Liver (tissue), 7 donors: ENCODE measurements at regions not wholly inside any gene's neighbourhood (a gene's known extent, or its start where the extent isn't known, plus 50 kb on each side); places are given as distances from the start of the nearest gene placed in this dataset.

Source experiments
- DNase-seq: peaks from one replicate; pipeline ENCODE4 v3.0.0-alpha.2; 2017; ENCODE audit warnings: low spot score
- H3K27ac ChIP-seq, 2 donors: one replicate each; pipeline ENCODE4 v1.7.0; 2013; ENCODE audit warnings: inconsistent platforms in 2 of 2, low read length in 2 of 2, control low read depth in 1 of 2, low read depth in 1 of 2, mild to moderate bottlenecking in 1 of 2
- H3K27me3 ChIP-seq, 4 donors: one replicate each; pipeline versions ENCODE4 v1.6.1 to v1.7.0; 2013; ENCODE audit warnings: low read length in 3 of 4, inconsistent platforms in 1 of 4, mild to moderate bottlenecking in 1 of 4, moderate library complexity in 1 of 4; ENCODE audit not compliant: control insufficient read depth in 4 of 4, insufficient read depth in 4 of 4
- H3K36me3 ChIP-seq, 4 donors: one replicate each; pipeline versions ENCODE4 v1.6.1 to v1.7.0; 2013; ENCODE audit warnings: low read length in 3 of 4, mild to moderate bottlenecking in 3 of 4, low read depth in 1 of 4, moderate library complexity in 1 of 4; ENCODE audit not compliant: control insufficient read depth in 4 of 4, insufficient read depth in 3 of 4
- H3K4me1 ChIP-seq, 4 donors: one replicate each; pipeline versions ENCODE4 v1.6.1 to v1.7.0; 2013; ENCODE audit warnings: low read length in 3 of 4, mild to moderate bottlenecking in 3 of 4, moderate library complexity in 1 of 4; ENCODE audit not compliant: control insufficient read depth in 4 of 4, insufficient read depth in 4 of 4
- H3K4me3 ChIP-seq, 3 donors: one replicate each; pipeline versions ENCODE4 v1.6.1 to v1.7.0; 2013; ENCODE audit warnings: low read length in 3 of 3, control low read depth in 1 of 3, low read depth in 1 of 3, mild to moderate bottlenecking in 1 of 3
- H3K9ac ChIP-seq, 2 donors: one replicate each; pipeline ENCODE4 v1.7.0; 2013; ENCODE audit warnings: low read length in 2 of 2, mild to moderate bottlenecking in 2 of 2, moderate library complexity in 2 of 2, control low read depth in 1 of 2, low read depth in 1 of 2
- H3K9me3 ChIP-seq, 4 donors: one replicate each; pipeline versions ENCODE4 v1.6.1 to v1.7.0; 2013; ENCODE audit warnings: low read length in 3 of 4; ENCODE audit not compliant: control insufficient read depth in 4 of 4
- EGR1 ChIP-seq, 2 donors: IDR thresholded peaks; 2 replicates each; pipeline ENCODE4 v1.6.1; 2016 to 2018; ENCODE audit warnings: antibody characterized with exemption in 2 of 2, low read depth in 2 of 2
- FOXA1 ChIP-seq: IDR thresholded peaks from 2 replicates; pipeline ENCODE4 v1.6.1; 2016; ENCODE audit warnings: antibody characterized with exemption
- GABPA ChIP-seq, 2 donors: IDR thresholded peaks in 1 of 2; conservative IDR thresholded peaks in 1 of 2; 2 replicates each; pipeline ENCODE4 v1.6.1; 2016; ENCODE audit warnings: antibody characterized with exemption in 2 of 2, mild to moderate bottlenecking in 1 of 2, moderate library complexity in 1 of 2
- HNF4A ChIP-seq, 2 donors: conservative IDR thresholded peaks; 2 replicates each; pipeline ENCODE4 v1.6.1; 2016; ENCODE audit warnings: antibody characterized with exemption in 2 of 2, mild to moderate bottlenecking in 2 of 2
- HNF4G ChIP-seq: IDR thresholded peaks from 2 replicates; pipeline ENCODE4 v1.6.1; 2016; ENCODE audit warnings: antibody characterized with exemption
- JUND ChIP-seq, 2 donors: IDR thresholded peaks; 2 replicates each; pipeline ENCODE4 v1.6.1; 2016; ENCODE audit warnings: antibody characterized with exemption in 2 of 2
- NR2F2 ChIP-seq: IDR thresholded peaks from 2 replicates; pipeline ENCODE4 v1.6.1; 2016; ENCODE audit warnings: antibody characterized with exemption
- RXRA ChIP-seq, 2 donors: IDR thresholded peaks; 2 replicates each; pipeline ENCODE4 v1.6.1; 2017 to 2018; ENCODE audit warnings: antibody characterized with exemption in 2 of 2, mild to moderate bottlenecking in 1 of 2
- TAF1 ChIP-seq: conservative IDR thresholded peaks from 2 replicates; pipeline ENCODE4 v1.6.1; 2016; ENCODE audit warnings: antibody characterized with exemption, mild to moderate bottlenecking
- YY1 ChIP-seq: IDR thresholded peaks from 2 replicates; pipeline ENCODE4 v1.6.1; 2016; ENCODE audit warnings: antibody characterized with exemption, mild to moderate bottlenecking
- WGBS: extraction: QIAGEN DNeasy Blood & Tissue Kit; methylation state at CpG from one replicate; pipeline ENCODE4 v1.1.7; 2013; 5-methylcytosine and 5-hydroxymethylcytosine counted together
- TF ChIP-seq, protein P1 (sequence below): IDR thresholded peaks from 2 replicates; pipeline ENCODE4 v1.6.1; 2016; ENCODE audit warnings: antibody characterized with exemption
- TF ChIP-seq, protein P2 (sequence below): IDR thresholded peaks from 2 replicates; pipeline ENCODE4 v1.6.1; 2016; ENCODE audit warnings: antibody characterized with exemption
- TF ChIP-seq, protein P3 (sequence below): IDR thresholded peaks from 2 replicates; pipeline ENCODE4 v1.6.1; 2016; ENCODE audit warnings: antibody characterized with exemption
- TF ChIP-seq, protein P4 (sequence below): IDR thresholded peaks from 2 replicates; pipeline ENCODE4 v1.6.1; 2016; ENCODE audit warnings: antibody characterized with exemption, mild to moderate bottlenecking
- donor health status: healthy.
- donor health status: healthy.
- donor health status: healthy.
- donor health status: healthy.

DNA sequence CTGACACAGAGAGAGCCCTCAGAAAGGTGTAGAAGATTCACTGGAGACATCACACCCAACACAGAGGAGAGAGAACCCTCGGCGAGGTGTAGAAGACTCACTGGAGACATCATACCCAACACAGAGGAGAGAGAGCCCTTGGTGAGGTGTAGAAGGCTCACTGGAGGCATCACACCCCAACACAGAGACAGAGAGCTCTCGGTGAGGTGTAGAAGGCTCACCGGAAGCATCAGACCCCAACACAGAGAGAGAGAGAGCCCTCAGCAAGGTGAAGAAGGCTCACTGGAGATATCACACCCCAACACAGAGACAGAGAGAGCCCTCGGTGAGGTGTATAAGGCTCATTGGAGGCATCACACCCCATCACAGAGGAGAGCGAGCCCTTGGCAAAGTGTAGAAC is 826.5 kb downstream of the UQCRFS1 start:
- TF ChIP-seq TAF1 = no peak
- TF ChIP-seq, protein P1, sequence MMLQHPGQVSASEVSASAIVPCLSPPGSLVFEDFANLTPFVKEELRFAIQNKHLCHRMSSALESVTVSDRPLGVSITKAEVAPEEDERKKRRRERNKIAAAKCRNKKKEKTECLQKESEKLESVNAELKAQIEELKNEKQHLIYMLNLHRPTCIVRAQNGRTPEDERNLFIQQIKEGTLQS = no peak
- TF ChIP-seq JUND (IDR thresholded peaks at IDR 0.05) = no peak
- TF ChIP-seq FOXA1 = no peak
- TF ChIP-seq, protein P2, sequence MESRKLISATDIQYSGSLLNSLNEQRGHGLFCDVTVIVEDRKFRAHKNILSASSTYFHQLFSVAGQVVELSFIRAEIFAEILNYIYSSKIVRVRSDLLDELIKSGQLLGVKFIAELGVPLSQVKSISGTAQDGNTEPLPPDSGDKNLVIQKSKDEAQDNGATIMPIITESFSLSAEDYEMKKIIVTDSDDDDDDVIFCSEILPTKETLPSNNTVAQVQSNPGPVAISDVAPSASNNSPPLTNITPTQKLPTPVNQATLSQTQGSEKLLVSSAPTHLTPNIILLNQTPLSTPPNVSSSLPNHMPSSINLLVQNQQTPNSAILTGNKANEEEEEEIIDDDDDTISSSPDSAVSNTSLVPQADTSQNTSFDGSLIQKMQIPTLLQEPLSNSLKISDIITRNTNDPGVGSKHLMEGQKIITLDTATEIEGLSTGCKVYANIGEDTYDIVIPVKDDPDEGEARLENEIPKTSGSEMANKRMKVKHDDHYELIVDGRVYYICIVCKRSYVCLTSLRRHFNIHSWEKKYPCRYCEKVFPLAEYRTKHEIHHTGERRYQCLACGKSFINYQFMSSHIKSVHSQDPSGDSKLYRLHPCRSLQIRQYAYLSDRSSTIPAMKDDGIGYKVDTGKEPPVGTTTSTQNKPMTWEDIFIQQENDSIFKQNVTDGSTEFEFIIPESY = no peak
- TF ChIP-seq NR2F2 = no peak
- TF ChIP-seq, protein P3, sequence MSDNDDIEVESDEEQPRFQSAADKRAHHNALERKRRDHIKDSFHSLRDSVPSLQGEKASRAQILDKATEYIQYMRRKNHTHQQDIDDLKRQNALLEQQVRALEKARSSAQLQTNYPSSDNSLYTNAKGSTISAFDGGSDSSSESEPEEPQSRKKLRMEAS = no peak
- TF ChIP-seq HNF4A (conservative IDR thresholded peaks at IDR 0.05) = no peak
- no peak for TF ChIP-seq YY1
- TF ChIP-seq, protein P4, sequence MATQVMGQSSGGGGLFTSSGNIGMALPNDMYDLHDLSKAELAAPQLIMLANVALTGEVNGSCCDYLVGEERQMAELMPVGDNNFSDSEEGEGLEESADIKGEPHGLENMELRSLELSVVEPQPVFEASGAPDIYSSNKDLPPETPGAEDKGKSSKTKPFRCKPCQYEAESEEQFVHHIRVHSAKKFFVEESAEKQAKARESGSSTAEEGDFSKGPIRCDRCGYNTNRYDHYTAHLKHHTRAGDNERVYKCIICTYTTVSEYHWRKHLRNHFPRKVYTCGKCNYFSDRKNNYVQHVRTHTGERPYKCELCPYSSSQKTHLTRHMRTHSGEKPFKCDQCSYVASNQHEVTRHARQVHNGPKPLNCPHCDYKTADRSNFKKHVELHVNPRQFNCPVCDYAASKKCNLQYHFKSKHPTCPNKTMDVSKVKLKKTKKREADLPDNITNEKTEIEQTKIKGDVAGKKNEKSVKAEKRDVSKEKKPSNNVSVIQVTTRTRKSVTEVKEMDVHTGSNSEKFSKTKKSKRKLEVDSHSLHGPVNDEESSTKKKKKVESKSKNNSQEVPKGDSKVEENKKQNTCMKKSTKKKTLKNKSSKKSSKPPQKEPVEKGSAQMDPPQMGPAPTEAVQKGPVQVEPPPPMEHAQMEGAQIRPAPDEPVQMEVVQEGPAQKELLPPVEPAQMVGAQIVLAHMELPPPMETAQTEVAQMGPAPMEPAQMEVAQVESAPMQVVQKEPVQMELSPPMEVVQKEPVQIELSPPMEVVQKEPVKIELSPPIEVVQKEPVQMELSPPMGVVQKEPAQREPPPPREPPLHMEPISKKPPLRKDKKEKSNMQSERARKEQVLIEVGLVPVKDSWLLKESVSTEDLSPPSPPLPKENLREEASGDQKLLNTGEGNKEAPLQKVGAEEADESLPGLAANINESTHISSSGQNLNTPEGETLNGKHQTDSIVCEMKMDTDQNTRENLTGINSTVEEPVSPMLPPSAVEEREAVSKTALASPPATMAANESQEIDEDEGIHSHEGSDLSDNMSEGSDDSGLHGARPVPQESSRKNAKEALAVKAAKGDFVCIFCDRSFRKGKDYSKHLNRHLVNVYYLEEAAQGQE = no peak
- H3K4me1 ChIP-seq = no peaks in the 10 kb centered on the region
- no peak for DNase-seq
- H3K4me3 ChIP-seq = no peak overlapping the region
- no peaks in the 10 kb centered on the region for H3K27me3 ChIP-seq
- H3K36me3 ChIP-seq = no peaks in the 10 kb centered on the region
- H3K9ac ChIP-seq = no peak overlapping the region
- 77% methylated on average over 6 of the region's 6 CpGs for WGBS
- H3K9me3 ChIP-seq = no peaks in the 10 kb centered on the region
- H3K27ac ChIP-seq = no peak overlapping the region

DNA sequence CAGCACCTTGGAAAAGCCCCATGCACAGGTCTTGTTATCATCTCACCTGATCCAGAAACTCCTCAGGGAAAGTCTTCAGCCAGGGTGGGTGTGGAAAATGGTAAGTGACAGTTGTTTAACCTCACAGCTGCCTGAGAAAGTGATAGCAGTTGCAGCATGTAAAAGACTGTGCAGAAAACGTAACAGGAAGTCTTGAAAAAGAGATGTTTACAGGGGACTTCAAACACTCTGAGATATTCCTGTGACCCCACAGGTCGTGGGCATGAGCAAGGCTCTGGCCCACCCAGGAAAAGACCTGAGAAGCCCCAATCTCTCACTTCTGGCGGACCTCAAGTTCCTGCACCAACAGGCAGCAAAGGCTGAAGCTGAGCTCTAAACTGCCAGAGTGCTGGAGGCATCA is 826.9 kb downstream of the UQCRFS1 start:
- H3K4me1 ChIP-seq = no peaks in the 10 kb centered on the region
- no peaks in the 10 kb centered on the region for H3K36me3 ChIP-seq
- TF ChIP-seq GABPA (IDR thresholded peaks at IDR 0.05 in 1 of 2, conservative IDR thresholded peaks at IDR 0.05 in 1 of 2) (no peak), RXRA (IDR thresholded peaks at IDR 0.05) (no peak), FOXA1 (no peak), HNF4G (no peak), TAF1 (no peak)
- H3K27ac ChIP-seq = no peak overlapping the region
- H3K9me3 ChIP-seq = no peaks in the 10 kb centered on the region
- H3K9ac ChIP-seq = no peak overlapping the region
- H3K4me3 ChIP-seq = no peak overlapping the region
- WGBS = 20% methylated on average over 3 of the region's 3 CpGs
- no peaks in the 10 kb centered on the region for H3K27me3 ChIP-seq
- no peak for DNase-seq

DNA sequence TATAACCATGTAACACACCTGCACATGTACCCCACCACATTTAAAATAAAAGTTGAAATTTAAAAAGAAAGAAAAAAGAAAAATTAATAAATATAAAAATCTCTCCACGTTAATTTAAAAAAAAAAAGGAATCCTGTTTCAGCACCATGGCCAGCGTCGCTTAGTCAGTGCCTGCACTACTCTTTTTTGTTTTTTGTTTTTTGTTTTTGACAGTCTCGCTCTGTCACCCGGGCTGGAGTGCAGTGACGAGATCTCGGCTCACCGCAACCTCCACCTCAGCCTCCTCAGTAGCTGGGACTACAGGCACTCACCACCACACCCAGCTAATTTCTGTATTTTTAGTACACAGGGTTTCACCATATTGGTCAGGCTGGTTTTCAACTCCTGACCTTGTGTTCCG is 835.9 kb downstream of the UQCRFS1 start:
- TF ChIP-seq, protein P2 = no peak
- TF ChIP-seq EGR1 (IDR thresholded peaks at IDR 0.05; ENCODE audit: low read depth in 2 of 2) (no peak), NR2F2 (no peak), GABPA (IDR thresholded peaks at IDR 0.05 in 1 of 2, conservative IDR thresholded peaks at IDR 0.05 in 1 of 2) (no peak)
- TF ChIP-seq, protein P4 = peak; percentile 97
- Histone ChIP-seq H3K9me3 (no peaks in the 10 kb centered on the region), H3K27me3 (no peaks in the 10 kb centered on the region), H3K36me3 (no peaks in the 10 kb centered on the region), H3K4me3 (no peak overlapping the region), H3K4me1 (no peaks in the 10 kb centered on the region), H3K9ac (no peak overlapping the region), H3K27ac (no peak overlapping the region)
- DNase-seq = no peak
- WGBS = 38% methylated on average over 9 of the region's 9 CpGs
